NCI-H2227 treated with DMSO at 0.1 percent for 48 hours (cell line): ENCODE measurements at regions not wholly inside any gene's neighbourhood (a gene's known extent, or its start where the extent isn't known, plus 50 kb on each side); places are given as distances from the start of the nearest gene placed in this dataset.

Experiments used
- DNase-seq: peaks from one replicate; lab custom pipeline; 2025; lab: John Stamatoyannopoulos, UW

DNA sequence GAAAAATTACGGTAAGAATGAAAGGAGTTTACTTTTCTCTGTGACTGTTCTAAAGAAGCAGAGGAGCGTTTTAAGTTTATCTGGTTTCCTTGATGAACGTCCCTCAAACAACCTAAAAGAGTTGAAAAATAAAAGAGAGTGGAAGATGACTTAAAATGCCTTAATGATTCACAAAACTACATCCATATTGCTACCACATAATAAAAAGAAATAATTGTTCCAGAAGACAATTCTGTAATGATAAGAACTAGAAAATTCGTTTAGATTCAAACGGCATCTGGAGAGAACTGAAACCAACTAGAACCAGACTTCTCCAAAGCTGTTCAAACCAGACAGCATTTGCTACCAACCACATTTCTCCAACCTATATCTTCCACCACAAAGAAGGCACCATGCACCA, 68.1 kb downstream of the TEKT4 start:
- DNase-seq: no peak

DNA sequence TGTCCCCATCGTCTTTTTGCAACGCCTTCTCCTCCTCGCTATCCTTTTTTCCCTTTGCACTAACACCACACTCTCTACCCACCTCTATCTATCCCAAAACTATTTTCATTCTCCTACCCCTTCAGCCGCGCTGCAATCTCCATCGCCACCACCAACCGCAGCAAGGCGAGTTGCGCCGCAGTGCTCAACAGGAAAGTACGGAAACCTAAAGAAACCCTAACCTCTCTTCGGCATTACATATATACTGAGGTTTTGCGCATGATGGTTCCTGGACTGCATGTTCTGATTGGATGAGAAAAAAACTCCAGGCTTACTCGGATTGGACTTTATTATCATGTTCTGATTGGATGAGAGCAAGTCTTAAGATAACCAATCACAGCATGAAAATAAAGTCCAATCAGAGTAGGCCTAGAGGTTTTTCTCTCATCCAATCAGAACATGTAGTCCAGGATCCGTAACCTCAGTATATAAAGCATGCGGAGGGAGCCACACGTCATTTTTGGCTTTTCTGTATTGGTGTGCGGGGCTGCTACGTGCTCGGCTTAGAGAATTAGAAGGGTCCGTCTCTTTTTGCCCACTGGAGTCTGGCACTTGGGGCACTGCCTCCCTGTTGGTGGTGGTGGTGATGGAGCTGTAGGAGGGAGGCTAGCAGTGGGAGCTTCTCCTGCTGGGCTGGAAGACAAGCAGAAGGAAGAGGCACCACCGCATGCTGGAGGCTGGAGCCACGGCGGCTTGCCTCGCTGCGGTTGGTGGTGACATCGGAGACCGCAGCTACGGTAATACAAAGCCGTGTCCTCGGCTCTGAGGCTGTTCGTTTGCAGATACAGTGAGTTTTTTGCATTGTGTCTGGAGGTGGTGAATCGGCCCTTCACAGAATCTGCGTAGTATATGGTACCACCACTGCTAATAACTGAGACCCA, 76.1 kb downstream of the TEKT4 start:
- no peak for DNase-seq

DNA sequence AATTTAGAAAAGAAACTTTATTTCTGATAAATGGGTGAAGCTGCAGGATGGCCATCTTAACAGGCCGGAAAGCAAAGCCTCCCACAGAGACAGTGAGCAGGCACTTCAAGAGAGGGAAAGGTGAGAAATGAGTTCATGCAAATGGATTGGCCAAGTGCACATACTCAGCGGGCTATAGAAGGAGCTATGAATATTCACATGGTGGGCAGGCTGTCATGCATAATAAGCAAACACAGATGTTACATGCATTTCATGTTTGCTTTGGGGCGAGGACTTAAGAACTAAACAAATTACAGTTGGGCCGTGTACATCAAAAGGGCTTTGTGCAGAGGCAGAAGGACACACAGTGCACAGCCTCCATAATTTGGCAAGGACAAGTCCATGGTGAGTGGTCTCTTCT, 69.8 kb upstream of the MAL start:
- no peak for DNase-seq

DNA sequence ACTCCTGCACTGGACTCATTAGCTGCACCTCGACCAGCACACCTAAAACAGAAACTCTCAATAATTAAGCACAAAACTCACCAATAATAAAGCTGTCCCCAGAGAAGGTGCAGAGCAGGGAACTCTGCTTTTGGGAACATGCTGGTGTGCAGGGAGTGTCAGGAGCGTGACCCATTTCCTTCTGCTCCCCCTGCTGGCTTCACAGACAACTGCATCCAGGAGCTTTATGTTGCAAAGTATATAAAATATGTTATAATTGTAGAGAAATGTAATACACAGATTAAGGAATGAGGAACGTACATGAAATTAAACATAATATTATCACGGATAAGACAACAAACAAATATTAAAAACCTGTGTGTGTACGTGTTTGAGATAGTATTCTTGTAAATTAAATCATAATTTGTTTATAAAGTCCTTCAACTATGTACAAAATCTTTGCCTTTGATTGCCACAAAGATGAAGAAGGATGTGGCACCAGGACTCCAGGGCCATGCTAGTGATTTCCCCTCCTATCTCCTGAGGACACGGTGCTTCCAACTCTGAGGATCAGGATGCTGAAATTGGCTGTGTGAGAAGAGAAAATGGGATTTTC, 68.6 kb upstream of the MAL start:
- peak; percentile 5 for DNase-seq

DNA sequence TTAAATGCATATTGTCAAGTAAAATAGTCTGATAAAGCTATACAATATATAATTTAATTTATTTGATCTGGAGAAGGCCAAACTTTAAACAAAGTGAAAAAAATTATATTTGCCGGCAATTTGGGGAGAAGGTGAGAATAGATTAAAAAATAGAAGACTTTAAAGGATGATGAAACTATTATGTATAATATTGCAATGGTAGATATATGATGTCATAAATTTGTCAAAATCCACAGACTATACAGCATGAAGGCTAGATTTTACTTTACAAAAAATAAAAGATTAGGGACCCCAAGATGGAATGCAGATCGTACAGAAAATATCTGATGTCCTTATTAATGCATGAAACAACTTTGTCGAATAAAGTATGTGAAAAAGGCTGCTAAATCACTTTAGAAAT, 67.3 kb upstream of the MAL start:
- DNase-seq: no peak

DNA sequence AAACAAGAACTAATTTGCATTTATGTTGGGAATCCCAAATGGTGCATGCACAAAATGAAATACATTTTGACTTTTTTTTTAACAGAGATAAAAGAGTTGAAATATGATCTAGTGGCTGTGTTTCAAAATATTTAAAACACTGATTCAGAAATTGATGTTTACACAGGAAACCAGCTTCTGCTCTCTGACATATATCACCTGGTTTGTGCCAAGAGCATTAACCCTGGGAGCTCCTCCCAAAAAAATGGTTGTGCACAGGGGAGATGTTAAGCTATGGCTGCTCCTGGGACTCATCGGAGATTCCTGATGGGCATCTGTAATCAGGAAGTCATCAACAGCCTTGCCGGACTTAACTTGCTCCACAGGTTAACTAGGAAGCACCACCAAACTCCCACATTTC, 65.2 kb upstream of the MAL start:
- no peak for DNase-seq

DNA sequence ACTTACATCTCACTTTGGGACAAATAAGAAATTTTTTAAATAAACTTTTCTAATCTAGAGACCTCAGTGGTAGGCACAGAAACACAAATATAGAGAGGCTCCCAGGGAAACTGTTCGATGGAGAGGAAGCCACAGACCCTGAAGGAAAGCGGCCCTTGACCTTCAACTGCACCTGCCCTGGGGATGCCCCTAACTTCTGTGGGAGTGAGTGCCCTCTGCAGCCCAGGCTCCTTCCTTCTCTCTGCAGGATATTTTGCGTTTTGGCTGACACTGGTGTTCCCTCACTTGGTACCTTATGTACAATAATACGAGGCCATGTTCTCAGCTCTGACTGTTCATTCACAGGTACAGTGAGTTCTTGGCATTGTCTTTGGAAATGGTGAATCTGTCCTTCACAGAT, 64.8 kb upstream of the MAL start:
- no peak for DNase-seq

DNA sequence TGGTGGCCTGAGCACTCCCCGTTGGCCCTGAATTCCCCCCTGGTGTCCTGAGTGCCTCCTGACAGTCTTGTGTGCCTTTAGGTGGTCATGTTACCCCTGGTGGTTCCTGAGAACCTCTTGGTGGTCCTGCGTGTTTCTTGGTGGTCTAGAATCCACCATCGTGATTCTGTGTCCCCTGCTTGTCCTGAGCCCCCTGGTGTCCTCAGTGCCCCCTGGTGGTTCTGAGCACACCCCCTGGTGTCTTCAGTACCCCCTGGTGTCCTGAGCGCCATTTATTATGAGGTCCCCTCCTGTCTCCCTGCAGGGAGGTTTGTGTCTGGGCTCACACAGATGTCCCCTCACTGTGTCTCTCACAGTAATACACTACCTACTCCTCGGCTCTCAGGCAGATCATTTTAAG, 61.3 kb upstream of the MAL start:
- DNase-seq: no peak

DNA sequence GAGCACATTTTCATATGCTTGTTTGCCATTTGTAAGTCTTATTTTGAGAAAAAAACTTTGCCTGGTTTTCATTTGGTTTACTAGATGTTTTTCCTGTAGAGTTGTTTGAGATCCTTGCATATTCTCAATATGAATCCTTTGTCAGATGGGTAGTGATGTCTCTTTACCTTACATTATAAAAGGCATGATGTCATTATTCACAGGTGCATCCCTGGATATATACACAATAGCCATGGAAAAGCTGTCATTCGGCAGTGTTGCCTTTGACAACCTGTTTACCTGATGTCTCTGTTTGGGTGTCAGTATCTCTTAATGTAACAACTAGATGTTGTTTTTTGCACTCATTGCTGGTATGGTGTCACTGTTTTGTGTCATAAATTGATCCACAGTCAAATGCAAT, 58.8 kb upstream of the MAL start:
- no peak for DNase-seq

DNA sequence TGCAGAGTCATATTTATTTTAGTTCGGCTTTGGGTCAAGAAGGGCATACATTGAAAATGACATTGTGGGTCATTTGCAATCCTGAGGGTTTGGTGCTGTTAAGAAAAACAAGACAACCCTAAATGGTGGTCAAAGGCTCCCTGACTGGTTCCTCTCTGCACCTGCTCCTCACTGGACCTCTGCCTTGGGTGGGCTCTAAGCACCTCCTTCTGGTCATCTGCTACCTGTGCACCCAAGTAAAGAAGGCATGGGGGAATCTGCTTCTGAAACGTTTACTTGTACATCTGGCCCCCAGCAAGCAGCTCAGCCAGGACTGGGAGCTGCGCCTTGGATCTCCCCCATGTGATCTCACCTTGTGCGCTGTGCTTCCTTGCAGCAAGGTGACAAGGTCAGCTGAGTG, 55.2 kb upstream of the MAL start:
- DNase-seq: no peak
